CD4-positive, alpha-beta T cell treated with Interleukin-4 for 4 hours (primary cell): ENCODE measurements at regions not wholly inside any gene's neighbourhood (a gene's known extent, or its start where the extent isn't known, plus 50 kb on each side); places are given as distances from the start of the nearest gene placed in this dataset.
"Not testable (repeated sequence)": the region's sequence is repeated elsewhere in the genome, so short reads cannot be mapped to it uniquely, and the experiment has no call there.

ENCODE experiments used
- DNase-seq: peaks from one replicate; pipeline ENCODE4 v3.0.0-alpha.2; 2020

DNA sequence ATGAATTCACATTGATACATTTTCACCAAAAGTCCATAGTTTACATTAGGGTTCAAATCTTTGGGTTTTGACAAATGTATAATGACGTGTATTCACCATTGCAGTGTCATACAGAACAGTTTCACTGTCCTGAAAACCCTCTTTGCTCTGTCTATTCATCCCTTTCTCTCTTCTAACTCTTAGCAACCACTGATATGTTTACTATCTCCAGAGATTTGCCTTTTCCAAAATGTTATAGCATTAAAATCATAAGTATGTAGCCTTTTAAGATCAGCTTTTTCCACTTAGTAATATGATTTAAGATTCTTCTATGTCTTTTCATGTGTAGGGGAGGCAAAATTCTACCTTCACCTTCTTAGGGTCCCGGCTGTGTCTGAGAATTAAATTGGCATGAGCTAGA is 203.8 kb downstream of the TPRG1 start:
- DNase-seq = no peak

DNA sequence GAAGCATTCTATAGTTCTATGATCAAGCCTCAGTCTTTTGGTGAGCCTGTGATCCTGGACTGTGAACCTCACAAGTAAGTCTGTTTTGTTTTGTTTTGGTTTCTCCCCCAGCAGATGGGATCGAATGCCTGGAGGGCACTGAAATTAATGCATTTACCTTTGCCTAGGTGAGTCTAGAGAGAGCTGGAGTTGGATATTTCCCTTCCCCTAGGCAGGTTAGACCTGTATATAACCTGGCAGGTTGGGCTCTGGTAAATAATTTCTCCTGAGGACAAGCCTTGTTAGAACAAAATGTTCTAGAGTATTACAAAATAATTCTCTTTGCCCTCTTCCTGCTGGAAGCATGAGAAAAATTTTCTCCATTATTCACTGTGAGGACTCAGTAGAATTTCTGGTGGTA is 211.9 kb downstream of the TPRG1 start:
- no peak for DNase-seq

DNA sequence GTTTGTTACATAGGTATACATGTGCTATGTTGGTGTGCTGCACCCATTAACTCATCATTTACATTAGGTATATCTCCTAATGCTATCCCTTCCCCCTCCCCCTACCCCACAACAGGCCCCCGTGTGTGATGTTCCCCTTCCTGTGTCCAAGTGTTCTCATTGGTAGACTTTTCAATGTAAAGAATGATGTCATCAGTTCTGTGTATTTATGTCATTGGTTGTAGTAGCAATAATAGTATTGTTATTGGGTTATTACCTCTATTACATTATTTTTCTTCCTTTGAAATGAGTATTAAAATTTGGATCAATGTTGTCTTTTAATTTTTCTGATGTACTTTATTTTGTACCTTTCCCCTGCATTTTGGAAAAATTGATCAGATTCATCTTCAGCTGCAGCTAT is 214.1 kb downstream of the TPRG1 start:
- not testable (repeated sequence) for DNase-seq

DNA sequence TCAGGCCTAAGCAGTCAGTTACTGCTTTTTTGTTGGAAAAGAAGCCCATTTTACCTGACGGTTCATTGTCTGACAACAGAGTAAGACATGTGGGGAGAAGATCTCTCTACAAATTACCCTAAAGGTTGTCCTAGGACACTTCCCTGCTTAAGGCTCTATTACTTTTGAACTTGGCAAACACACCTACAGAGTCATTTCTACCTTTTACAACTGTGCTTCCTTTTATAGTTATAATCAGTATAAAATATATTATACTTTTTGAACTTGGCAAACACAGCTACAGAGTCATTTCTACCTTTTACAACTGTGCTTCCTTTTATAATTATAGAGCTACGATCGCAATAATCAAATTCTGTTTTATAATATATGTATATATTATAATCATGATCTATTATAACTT is 215.0 kb downstream of the TPRG1 start:
- no peak for DNase-seq

DNA sequence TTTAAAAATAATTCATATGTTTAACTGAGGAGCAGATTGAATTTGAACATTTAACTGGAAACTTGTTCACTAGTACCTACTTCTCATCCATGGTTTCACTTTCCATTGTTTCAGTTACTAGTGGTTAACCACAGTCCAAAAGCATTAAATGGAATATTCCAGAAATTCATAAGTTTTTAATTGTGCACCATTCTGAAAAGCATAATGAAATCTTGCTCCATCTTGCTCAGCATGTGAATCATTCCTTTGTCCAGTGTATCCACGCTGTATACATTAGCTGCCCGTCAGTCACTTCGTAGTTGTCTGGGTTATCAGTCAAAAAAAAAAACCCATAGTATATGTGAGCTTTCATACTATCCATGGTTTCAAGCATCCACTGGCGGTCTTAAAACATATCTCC is 217.6 kb downstream of the TPRG1 start:
- no peak for DNase-seq

DNA sequence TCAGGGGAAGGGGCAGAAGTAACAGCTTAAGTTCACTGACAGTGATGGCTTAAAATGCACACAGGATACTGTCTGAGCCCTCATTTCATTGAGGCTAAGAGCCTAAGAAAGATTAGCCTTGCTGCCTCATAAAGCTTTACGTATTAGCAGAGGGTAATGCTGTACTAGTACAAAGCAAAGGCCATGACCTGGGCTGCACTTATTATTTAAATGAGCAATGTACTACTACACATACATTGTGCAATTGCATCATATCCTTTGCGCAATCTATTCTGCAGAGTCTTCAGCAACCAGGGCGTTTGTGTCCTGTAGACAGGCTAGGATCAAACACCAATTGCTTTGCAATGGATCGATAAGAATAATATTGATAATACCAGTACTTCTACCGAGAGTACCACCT is 221.8 kb downstream of the TPRG1 start:
- DNase-seq = no peak

DNA sequence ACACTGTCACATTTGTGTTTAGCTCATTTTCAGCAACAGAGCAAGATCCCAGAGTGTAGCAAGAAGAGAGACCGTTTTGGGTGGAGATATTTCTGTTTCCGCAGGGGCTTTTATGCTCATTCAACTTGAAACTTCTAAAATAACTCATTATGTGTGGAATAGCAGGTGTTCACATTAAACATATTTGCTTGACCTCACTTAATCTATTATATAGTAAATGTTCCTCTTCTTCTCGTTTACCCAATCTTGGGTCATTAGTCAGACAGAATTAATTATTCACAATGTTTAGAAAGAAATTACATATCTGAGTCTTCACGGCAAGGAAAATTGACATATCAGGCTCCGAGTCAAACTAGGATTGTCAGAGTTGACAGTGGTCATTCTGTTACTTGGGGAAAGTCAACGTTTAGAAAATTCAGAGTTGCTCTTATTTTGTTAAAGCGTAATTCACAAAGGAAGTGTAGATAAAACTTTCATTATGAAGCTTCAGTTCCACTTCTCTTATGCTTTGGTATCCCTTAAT is 222.9 kb downstream of the TPRG1 start:
- DNase-seq = no peak

DNA sequence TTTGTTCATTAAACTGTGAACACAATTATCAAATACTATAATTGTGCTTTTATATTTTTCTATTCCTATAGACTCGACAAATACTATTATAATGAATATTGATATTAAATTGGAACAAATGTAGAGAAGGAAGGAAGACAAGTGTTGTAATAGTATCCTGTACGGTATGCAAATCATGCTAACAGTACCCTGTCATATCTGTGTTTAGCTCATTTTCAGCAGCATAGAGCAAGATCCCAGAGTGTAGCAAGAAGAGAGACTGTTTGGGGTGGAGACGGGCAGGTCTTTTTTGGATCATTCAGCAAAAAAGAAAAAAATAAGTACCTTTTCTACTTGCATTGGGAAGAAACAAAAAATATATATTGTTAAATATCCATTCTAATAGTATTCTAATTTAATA is 224.1 kb downstream of the TPRG1 start:
- no peak for DNase-seq

DNA sequence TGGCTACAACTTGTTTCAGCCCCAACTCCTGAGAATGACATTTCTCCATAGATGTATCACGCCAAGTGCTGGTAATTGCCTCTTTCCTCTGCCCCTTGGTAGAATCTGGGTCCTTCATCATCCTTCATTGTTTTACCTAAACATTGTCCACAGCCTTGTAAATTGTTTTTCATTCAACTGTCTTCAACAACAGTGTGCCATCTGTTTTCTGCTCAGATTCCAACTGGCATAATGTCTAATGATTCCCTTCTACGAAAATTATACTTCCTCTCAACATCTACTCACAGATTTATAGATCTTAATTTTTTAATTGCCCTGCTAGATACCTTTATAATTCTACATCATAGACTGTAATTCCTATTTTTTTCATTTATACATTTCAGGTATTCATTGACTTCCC is 226.9 kb downstream of the TPRG1 start:
- no peak for DNase-seq

DNA sequence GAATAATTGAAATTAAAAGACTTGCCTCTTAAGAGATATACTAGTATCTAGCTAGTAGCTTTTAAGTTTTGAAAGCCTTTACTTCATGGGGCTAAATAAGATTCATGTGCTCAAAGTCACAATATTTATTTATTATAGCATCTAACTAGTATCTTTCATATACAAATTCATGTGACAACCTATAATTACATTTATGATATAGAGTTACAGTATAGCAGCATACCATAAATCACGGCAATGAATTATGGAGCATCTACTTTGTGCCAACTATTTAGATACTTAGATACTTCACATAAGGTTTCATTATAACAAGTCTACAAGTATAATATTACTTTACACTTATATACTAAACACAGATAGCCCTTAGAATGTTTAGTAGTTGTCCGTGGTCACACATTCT is 229.4 kb downstream of the TPRG1 start:
- DNase-seq = no peak

DNA sequence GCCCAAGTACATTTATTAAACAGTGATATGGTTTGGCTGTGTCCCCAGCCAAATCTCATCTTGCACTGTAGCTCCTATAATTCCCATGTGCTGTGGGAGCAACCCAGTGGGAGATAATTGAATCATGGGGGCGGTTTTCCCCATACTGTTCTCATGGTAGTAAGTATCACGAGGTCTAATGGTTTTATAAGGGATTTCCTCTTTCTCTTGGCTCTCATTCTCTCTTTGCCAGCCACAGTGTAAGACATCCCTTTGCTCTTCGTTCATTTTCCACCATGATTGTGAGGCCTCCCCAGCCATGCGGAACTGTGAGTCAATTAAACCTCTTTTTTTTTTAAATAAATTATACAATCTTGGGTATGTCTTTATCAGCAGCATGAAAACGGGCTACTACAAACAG is 228.0 kb upstream of the TP63 start:
- DNase-seq = no peak

DNA sequence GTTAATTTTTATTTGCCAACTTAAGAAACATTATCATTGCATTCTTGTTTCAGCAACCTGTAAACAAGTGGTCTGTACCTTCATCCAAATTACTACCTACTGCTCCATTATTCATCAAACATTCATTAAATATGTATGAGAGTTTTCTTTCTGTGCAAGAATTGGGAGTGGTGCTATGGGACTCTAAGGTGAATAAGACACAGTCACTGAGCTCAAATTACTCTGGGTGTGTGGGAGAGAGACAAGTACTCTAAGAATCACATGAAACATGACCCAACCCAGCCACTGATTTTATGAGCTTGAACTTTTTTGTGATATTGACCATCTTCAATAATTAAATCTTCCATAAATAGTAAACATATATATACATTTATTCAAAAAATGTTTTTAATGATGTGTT is 227.2 kb upstream of the TP63 start:
- no peak for DNase-seq

DNA sequence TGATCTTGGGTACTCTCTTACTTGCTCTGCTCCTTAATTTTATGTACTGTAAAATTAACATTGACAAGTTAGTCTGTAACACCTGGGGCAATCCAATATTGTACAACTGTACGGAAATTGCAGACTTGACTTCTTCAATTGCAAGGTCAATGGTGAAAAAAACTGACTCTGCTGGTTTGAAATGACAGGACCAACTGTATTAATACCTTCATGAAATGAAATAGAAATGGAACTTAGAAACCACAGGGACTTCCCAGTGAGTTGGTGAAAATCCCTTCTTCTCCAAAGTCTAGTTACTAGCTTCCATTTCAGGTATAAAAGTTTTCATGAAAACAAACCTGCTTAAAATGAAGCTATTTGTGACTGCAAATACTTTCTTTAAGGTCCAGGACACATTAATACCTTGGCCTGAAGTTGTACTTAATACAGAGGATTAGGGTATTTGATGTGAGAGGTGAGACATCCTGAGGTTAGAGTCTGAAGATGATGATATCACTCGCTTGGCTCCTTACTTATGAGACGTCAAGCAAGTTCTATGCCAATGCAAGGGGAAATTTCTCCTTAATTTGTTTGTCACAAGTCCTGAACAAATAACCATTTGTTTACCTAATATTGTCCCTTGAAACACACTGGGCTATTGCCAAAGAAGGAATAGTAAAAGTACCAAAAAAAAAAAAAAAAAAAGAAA is 226.2 kb upstream of the TP63 start:
- no peak for DNase-seq

DNA sequence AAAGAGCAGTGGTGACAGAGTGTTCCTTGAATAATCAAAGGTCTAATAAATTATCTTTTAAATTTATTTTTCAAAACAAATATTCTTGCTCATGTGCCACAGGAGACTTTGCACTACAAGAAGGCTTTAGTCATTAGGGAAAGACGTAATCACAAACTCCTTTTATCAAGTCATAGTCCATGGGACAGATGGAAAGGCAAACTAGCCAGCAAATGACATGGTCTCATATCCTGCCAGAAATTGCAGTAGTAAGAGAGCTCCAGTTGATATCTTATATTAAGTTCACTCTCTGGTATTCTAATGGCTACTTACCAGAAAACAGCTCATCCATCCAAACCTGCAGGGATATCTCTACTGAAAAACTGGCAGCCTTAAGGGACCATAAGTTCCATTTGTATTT is 225.0 kb upstream of the TP63 start:
- no peak for DNase-seq

DNA sequence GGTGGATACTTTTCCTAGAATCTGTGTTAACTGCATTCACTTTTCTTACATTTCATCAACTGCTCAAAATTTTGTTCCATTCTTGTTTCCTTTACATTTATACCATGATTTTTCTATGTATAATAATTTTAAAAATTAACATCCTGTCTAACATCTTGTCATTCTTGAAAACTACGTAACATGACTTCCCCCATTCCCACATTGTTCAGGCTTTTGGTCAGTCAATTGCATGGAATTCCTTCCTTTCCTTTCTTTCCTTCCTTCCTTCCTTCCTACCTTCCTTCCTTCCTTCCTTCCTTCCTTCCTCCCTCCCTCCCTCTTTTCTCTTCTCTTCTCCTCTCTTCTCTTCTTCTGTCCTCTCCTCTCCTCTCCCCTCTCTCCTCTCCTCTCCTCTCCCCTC is 220.7 kb upstream of the TP63 start:
- no peak for DNase-seq

DNA sequence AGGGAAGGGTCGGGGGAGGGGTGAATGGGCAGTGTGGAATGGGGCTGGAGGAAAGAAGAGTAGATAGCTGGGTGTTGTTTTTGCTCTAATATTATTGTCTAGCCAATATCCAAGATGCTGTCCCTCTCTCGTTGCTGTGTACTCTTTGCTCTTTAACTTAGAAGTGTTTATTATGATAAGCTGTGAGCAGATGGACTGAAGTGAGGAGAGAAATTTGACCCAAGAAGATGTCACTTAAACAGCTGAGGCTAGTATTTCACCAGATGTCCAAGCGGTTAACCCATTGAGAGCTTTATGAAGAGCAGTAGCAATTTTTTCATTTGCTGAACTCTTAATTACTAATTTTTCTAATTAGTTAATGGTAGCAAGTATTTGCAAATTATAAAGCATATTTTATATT is 212.2 kb upstream of the TP63 start:
- no peak for DNase-seq

DNA sequence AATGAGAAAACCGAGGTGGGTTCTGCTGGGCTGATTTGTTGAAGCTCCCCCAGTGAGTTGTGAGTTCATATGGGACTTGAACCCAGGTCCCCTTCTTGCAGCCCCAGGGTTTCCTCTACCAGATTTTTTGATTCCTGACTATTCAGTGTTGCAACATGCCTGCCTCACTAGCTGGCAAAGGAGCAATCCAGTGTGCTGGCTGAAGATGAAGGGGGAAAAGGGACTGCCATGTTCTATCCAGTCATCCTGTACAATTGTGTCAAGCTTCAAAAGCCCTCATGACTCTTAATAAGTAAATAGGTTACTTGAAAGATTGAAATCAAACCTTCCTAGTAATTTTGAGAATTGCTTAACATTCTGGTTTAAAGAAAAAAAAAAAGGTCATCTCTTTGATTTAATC is 211.5 kb upstream of the TP63 start:
- DNase-seq = no peak

DNA sequence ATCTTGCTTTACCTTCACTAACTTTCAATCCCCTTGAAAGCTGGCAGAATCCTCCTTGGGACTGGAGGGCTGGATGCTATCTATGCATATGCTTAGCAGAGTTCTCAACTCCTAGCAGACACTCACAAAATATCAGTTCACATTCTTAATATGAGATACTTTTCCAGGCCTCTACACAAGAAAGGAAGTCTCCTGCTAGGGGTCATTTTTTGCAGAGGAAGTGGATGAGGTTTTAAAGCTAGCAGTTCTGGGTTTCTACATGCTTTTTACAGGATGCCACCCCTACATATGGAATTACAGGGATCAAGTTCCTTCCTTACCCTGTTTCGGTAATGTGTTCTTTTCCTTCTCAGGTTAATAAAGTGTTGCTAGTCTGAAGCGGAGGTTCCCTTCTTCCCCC is 206.3 kb upstream of the TP63 start:
- no peak for DNase-seq

DNA sequence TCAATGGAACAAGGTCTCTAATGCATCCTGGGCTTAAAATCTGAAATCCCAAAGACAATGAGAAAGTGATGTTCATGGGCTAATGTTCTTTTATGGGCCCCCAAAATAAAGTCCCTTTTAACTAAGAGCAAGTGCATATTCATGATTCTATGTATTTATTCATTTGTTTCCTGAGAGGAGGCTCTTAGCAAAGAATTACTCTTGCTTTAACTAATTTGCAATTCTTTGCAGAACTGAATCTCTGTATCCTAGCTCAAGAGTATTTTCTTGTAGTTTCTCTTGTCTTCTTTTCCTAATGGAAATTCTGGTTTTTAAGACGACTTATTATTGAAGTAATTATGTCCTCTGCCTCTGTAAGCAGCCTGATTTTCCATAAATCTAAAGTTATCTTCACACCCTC is 202.2 kb upstream of the TP63 start:
- no peak for DNase-seq

DNA sequence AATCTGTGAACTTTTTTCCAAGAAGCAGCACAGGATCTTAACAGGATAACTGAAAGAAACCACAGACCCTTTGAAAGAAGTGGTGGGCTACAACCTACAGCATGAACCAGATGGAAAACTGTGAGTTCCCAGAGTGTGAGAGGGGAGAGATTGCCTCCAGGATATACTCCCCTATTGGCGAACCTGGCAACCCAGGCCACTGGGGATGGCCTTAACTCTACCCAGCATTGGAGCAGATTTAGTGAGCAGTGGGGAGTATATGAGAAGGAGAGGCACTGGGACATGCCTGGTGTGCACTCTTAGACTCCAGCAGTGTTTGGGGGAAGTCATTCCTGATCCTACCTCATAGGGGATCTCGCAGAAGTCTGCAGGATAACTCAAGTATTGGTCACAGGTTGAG is 201.0 kb upstream of the TP63 start:
- no peak for DNase-seq

DNA sequence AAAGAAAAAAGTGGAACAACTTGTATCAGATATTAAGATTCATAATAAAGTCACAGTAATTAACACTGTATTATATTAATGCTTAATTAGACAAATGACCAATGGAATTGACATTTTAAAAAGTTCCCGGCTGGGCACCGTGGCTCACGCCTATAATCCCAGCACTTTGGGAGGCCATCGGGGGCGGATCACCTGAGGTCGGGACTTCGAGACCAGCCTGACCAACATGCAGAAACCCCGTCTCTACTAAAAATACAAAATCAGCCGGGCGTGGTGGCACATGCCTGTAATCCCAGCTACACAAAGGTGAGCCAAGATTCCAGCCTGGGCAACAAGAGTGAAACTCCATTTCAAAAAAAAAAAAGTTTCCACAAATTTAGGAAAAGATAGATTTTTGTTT is 188.9 kb upstream of the TP63 start:
- not testable (repeated sequence) for DNase-seq

DNA sequence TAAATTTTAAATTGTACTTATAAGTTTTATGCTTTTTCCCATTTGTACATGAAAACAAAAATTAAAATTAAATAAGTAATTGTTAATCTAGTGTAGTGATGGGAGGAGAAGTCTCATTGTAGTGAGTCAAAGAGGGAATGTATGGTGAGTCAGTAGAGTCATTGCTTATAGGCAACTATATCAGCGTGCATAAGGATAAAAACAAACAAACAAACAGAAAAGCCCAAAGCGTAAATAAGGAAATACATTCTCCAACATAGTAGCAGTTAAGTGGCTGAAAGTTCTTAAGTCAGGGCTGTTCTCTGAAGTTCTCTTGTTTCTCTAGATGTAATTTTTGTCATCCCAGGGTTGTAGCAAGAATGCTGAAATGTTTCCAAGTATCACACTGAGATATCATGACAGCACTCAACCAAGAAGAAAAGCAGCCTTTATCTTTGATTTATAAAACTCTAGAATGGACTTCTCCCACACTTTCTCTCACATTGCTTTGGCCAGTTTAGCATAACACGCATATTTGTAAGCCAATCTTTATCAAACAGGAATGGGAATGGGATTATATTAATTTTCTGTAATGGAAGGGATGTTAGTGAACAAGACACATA is 184.1 kb upstream of the TP63 start:
- DNase-seq = no peak

DNA sequence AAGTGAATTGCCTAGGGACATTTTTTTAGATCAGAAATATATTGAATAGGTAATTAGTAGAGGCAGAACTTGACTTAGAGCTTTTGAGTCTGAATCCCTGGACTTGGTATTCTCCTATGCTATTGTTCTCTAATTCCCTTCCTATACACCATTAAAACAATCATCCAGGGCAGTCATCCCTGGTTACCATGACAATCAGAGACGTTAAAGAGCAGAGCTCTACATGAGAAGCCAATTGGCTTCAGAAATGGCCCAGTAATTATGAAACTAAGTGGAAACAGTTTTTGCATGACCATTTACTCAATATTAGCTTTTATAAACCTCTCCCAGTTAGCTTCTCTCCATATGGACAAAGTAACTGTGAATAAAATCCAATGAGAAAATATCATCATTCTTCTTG is 182.1 kb upstream of the TP63 start:
- DNase-seq = no peak

DNA sequence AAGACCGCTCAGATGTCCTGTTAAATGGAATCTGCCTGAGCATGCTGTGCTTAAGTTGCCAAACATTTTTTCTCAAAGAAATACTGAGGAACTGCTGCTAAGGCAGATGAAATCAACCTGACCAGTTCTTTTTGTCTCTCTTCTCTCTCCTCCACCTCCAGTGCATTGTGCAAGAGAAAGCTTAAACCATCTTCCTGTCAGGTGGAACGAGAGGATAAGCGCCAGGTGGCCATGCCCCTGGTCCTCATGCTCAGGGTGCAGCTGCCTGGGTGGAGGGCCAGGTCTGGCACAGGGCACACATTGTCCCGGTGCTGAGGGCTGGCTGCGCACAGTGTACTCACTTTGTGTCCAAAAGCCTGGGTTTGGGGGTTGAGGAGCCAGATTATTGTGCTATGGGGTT is 176.2 kb upstream of the TP63 start:
- no peak for DNase-seq
